WTC11 (cell line): ENCODE measurements at regions not wholly inside any gene's neighbourhood (a gene's known extent, or its start where the extent isn't known, plus 50 kb on each side); places are given as distances from the start of the nearest gene placed in this dataset.

Experiments used
- ATAC-seq: fragments of 200-7000 bp; cut with Tn5 transposase; 2 replicates; pipeline ENCODE4 v1.10.0; 2021; ENCODE audit warnings: mild to moderate bottlenecking, moderate library complexity
- CTCF ChIA-PET: fragments of 300-600 bp; sonication (Branson Sonifier 250); formaldehyde crosslinking; loops from one replicate; lab custom pipeline; 2021; ENCODE audit warnings: antibody characterized with exemption; lab: Charles Lee
- POLR2A ChIA-PET: fragments of 350-600 bp; sonication (Branson Sonifier 250); formaldehyde crosslinking; loops from one replicate; lab custom pipeline; 2021; ENCODE audit warnings: antibody characterized with exemption; lab: Charles Lee
- DNase-seq: peaks from one replicate; pipeline ENCODE4 v3.0.0; 2021; ENCODE audit warnings: low spot score
- H3K27ac Mint-ChIP-seq: 2 replicates; pipeline ENCODE4 v1.8.0; 2021; ENCODE audit warnings: mixed read lengths
- H3K27me3 Mint-ChIP-seq: 2 replicates; pipeline ENCODE4 v1.8.0; 2021; ENCODE audit warnings: low read depth, mild to moderate bottlenecking, moderate library complexity, mixed read lengths
- H3K36me3 Mint-ChIP-seq: 2 replicates; pipeline ENCODE4 v1.8.0; 2021; ENCODE audit warnings: mixed read lengths
- H3K4me1 Mint-ChIP-seq: 2 replicates; pipeline ENCODE4 v1.8.0; 2022; ENCODE audit warnings: mixed read lengths
- H3K4me3 Mint-ChIP-seq: 2 replicates; pipeline ENCODE4 v1.8.0; 2021; ENCODE audit warnings: mild to moderate bottlenecking, moderate library complexity, mixed read lengths
- H3K9me3 Mint-ChIP-seq: 2 replicates; pipeline ENCODE4 v1.8.0; 2021; ENCODE audit warnings: mixed read lengths
- AR ChIP-seq: fragments of 250-450 bp; sonication (Bioruptor Pico); IDR thresholded peaks from 2 replicates; pipeline ENCODE4 v1.9.0; 2021; ENCODE audit warnings: mild to moderate bottlenecking
- ARID4B ChIP-seq: sonication (generic); formaldehyde crosslinking; IDR thresholded peaks from 2 replicates; pipeline ENCODE4 v1.8.0; 2023; ENCODE audit warnings: missing genetic modification reagents, mild to moderate bottlenecking, borderline replicate concordance
- CBFB ChIP-seq: sonication (generic); formaldehyde crosslinking; IDR thresholded peaks from 2 replicates; pipeline ENCODE4 v1.8.1; 2022; ENCODE audit warnings: mild to moderate bottlenecking, low read depth, missing genetic modification reagents
- CREB1 ChIP-seq: sonication (generic); formaldehyde crosslinking; IDR thresholded peaks from 2 replicates; pipeline ENCODE4 v1.8.0; 2023; ENCODE audit warnings: mild to moderate bottlenecking, missing genetic modification reagents
- FOXJ3 ChIP-seq: sonication (generic); formaldehyde crosslinking; IDR thresholded peaks from 2 replicates; pipeline ENCODE4 v1.9.0; 2021; ENCODE audit warnings: missing genetic modification reagents, mild to moderate bottlenecking, borderline replicate concordance
- FOXP1 ChIP-seq: sonication (generic); formaldehyde crosslinking; IDR thresholded peaks from 2 replicates; pipeline ENCODE4 v1.8.0; 2022; ENCODE audit warnings: missing genetic modification reagents, mild to moderate bottlenecking, moderate library complexity, borderline replicate concordance
- GABPB1 ChIP-seq: sonication (generic); formaldehyde crosslinking; IDR thresholded peaks from 2 replicates; pipeline ENCODE4 v1.8.1; 2023; ENCODE audit warnings: mild to moderate bottlenecking, missing genetic modification reagents
- JUN ChIP-seq: sonication (generic); formaldehyde crosslinking; IDR thresholded peaks from 2 replicates; pipeline ENCODE4 v1.8.0; 2023; ENCODE audit warnings: mild to moderate bottlenecking, missing genetic modification reagents
- MLX ChIP-seq: sonication (generic); formaldehyde crosslinking; IDR thresholded peaks from 2 replicates; pipeline ENCODE4 v1.8.1; 2023; ENCODE audit warnings: mild to moderate bottlenecking, missing genetic modification reagents, moderate library complexity
- ZBTB21 ChIP-seq: sonication (generic); formaldehyde crosslinking; IDR thresholded peaks from 2 replicates; pipeline ENCODE4 v1.8.1; 2023; ENCODE audit warnings: mild to moderate bottlenecking, missing genetic modification reagents, borderline replicate concordance
- ZNF219 ChIP-seq: sonication (generic); formaldehyde crosslinking; IDR thresholded peaks from 2 replicates; pipeline ENCODE4 v1.8.0; 2023; ENCODE audit warnings: missing genetic modification reagents, mild to moderate bottlenecking, borderline replicate concordance
- ZNF232 ChIP-seq: sonication (generic); formaldehyde crosslinking; IDR thresholded peaks from 2 replicates; pipeline ENCODE4 v1.8.0; 2022; ENCODE audit warnings: mild to moderate bottlenecking, missing genetic modification reagents
- ZNF281 ChIP-seq: sonication (generic); formaldehyde crosslinking; IDR thresholded peaks from 2 replicates; pipeline ENCODE4 v1.8.0; 2023; ENCODE audit warnings: mild to moderate bottlenecking, missing genetic modification reagents
- TF ChIP-seq, protein P1 (sequence below): fragments of 250-450 bp; sonication (Bioruptor Pico); IDR thresholded peaks from 2 replicates; pipeline ENCODE4 v1.9.0; 2021; ENCODE audit warnings: mild to moderate bottlenecking

DNA sequence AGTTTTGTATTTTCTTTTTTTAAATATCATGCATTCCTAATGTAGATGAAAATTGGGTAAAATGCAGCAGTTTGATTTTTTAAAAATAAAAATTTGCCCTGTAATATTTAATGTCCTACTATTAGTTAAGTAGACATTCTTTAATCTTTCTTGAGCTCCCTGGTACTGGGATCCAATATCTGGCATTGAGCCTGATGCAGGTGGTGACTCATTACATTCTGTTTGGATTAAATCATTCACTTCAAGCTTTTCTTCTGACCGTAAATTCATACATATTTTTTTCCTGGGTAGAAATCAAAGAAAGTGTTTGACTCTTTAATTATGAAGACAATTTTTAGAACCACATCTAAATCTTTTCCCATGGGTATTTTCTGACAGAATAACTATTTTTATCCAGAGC is 768.8 kb upstream of the SLC35B3 start:
- Mint-ChIP-seq H3K4me3 (no peak overlapping the region), H3K36me3 (no peaks in the 10 kb centered on the region), H3K4me1 (peaks cover 16% of the 10 kb centered on the region), H3K9me3 (peaks cover 11% of the 10 kb centered on the region), H3K27ac (no peak overlapping the region), H3K27me3 (no peaks in the 10 kb centered on the region)
- TF ChIP-seq GABPB1 (CRISPR knock-in tag) (no peak), ZBTB21 (CRISPR knock-in tag) (no peak), ARID4B (CRISPR knock-in tag) (no peak), FOXJ3 (no peak), JUN (no peak), FOXP1 (no peak), ZNF232 (CRISPR knock-in tag) (no peak), ZNF219 (no peak), ZNF281 (CRISPR knock-in tag) (no peak), AR (CRISPR knock-in tag) (no peak), CREB1 (no peak)
- TF ChIP-seq, protein P1, sequence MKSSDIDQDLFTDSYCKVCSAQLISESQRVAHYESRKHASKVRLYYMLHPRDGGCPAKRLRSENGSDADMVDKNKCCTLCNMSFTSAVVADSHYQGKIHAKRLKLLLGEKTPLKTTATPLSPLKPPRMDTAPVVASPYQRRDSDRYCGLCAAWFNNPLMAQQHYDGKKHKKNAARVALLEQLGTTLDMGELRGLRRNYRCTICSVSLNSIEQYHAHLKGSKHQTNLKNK = no peak
- DNase-seq = no peak
- no peak for ATAC-seq
- CTCF ChIA-PET = no interaction called here
- POLR2A ChIA-PET = no interaction called here

DNA sequence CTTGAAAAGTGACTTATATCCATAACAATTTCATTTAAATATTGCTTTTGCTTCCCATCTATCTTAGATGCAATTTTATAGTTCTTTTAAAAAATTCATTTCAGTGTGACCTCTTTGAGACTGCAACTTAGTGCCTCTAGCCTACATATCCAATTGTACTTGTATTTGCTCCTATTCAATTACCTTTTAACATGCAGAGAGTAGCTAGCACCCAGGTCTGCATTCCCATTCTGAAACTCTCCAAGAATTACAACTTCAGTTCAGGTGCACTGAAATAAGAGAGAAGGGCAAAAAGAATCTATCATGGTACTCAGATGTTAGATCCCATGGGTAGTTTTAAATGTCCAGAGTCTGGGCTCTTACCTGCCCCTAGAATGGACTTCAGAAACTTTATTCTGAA is 765.4 kb upstream of the SLC35B3 start:
- CTCF ChIA-PET = no interaction called here
- peaks cover 16% of the 10 kb centered on the region for H3K4me1 Mint-ChIP-seq
- peaks cover 11% of the 10 kb centered on the region for H3K9me3 Mint-ChIP-seq
- no peak overlapping the region for H3K4me3 Mint-ChIP-seq
- ATAC-seq = peak; percentile 67
- no peaks in the 10 kb centered on the region for H3K27me3 Mint-ChIP-seq
- POLR2A ChIA-PET = no interaction called here
- no peaks in the 10 kb centered on the region for H3K36me3 Mint-ChIP-seq
- DNase-seq = no peak
- H3K27ac Mint-ChIP-seq = peak overlapping the region; percentile 41; the same call in 1 of the 2 replicates
- TF ChIP-seq CBFB (CRISPR knock-in tag) = no peak
- no peak for TF ChIP-seq MLX (CRISPR knock-in tag)
- TF ChIP-seq, all 79 proteins: peak for 0
